ENCODE measurements at regions not wholly inside any gene's neighbourhood (a gene's known extent, or its start where the extent isn't known, plus 50 kb on each side); places are given as distances from the start of the nearest gene placed in this dataset.

GRCh38 chr5:143952809-143953208, 140.8 kb downstream of the HMHB1 start:
- no peak for TF ChIP-seq CTCF (IDR thresholded peaks at IDR 0.05 in 8 of 11, conservative IDR thresholded peaks at IDR 0.05 in 3 of 11)
- no peak for TF ChIP-seq POLR2A (IDR thresholded peaks at IDR 0.05)
